OCI-LY1 (cell line): ENCODE measurements at regions not wholly inside any gene's neighbourhood (a gene's known extent, or its start where the extent isn't known, plus 50 kb on each side); places are given as distances from the start of the nearest gene placed in this dataset.

Experiments
- H2AFZ ChIP-seq: fragments of 200-600 bp; sonication (generic), shearing (Covaris generic); 2 replicates; pipeline ENCODE4 v1.6.0; 2014; ENCODE audit warnings: antibody characterized with exemption, mild to moderate bottlenecking, low read length
- H3F3A ChIP-seq: fragments of 200-600 bp; sonication (generic), shearing (Covaris generic); 2 replicates; pipeline ENCODE4 v1.6.0; 2014; ENCODE audit warnings: mild to moderate bottlenecking, antibody characterized with exemption, low read length, moderate library complexity; ENCODE audit not compliant: insufficient read depth
- H3K27ac ChIP-seq: fragments of 200-600 bp; sonication (generic); 2 replicates; pipeline ENCODE4 v1.5.1; 2014; ENCODE audit warnings: low read length, mixed run types, mild to moderate bottlenecking, low read depth; ENCODE audit not compliant: poor library complexity, severe bottlenecking
- H3K27me3 ChIP-seq: fragments of 200-600 bp; sonication (generic); 2 replicates; pipeline ENCODE4 v1.6.0; 2014; ENCODE audit warnings: antibody characterized with exemption, mild to moderate bottlenecking, low read length, moderate library complexity; ENCODE audit not compliant: insufficient read depth
- H3K36me3 ChIP-seq: fragments of 200-600 bp; sonication (generic); 2 replicates; pipeline ENCODE4 v1.6.1; 2014; ENCODE audit warnings: mild to moderate bottlenecking, antibody characterized with exemption, low read length, moderate library complexity, mixed read lengths; ENCODE audit not compliant: insufficient read depth
- H3K4me1 ChIP-seq: fragments of 200-600 bp; sonication (generic); 2 replicates; pipeline ENCODE4 v1.5.1; 2014; ENCODE audit warnings: mild to moderate bottlenecking, low read length, moderate library complexity; ENCODE audit not compliant: insufficient read depth, severe bottlenecking
- H3K4me2 ChIP-seq: fragments of 200-600 bp; sonication (generic), shearing (Covaris generic); 2 replicates; pipeline ENCODE4 v1.6.1; 2014; ENCODE audit warnings: low read length
- H3K4me3 ChIP-seq: fragments of 200-600 bp; sonication (generic); 2 replicates; pipeline ENCODE4 v1.5.1; 2014; ENCODE audit warnings: low read length, low read depth, mild to moderate bottlenecking, mixed read lengths; ENCODE audit not compliant: poor library complexity, severe bottlenecking
- H3K79me2 ChIP-seq: fragments of 200-600 bp; shearing (Covaris generic); 2 replicates; pipeline ENCODE4 v1.6.1; 2016; ENCODE audit warnings: mixed run types, low read length, mixed read lengths; ENCODE audit not compliant: insufficient read depth
- H3K9ac ChIP-seq: fragments of 200-600 bp; sonication (generic), shearing (Covaris generic); 2 replicates; pipeline ENCODE4 v1.6.1; 2014; ENCODE audit warnings: mild to moderate bottlenecking, low read length, mixed read lengths
- H3K9me2 ChIP-seq: fragments of 200-600 bp; sonication (generic), shearing (Covaris generic); 2 replicates; pipeline ENCODE4 v1.6.1; 2014; ENCODE audit warnings: low read depth, mild to moderate bottlenecking, low read length, mixed read lengths
- H3K9me3 ChIP-seq: fragments of 200-600 bp; shearing (Covaris generic); 2 replicates; pipeline ENCODE4 v1.6.1; 2014; ENCODE audit warnings: low read length, mixed read lengths
- H4K20me1 ChIP-seq: fragments of 200-600 bp; sonication (generic), shearing (Covaris generic); 2 replicates; pipeline ENCODE4 v1.6.0; 2016; ENCODE audit warnings: mild to moderate bottlenecking, low read length; ENCODE audit not compliant: insufficient read depth
- CTCF ChIP-seq: fragments of 200-600 bp; sonication (generic), shearing (Covaris generic); IDR thresholded peaks from 2 replicates; pipeline ENCODE4 v1.5.1; 2017; ENCODE audit warnings: mild to moderate bottlenecking, antibody characterized with exemption, low read length, moderate library complexity, mixed read lengths
- EZH2 ChIP-seq: fragments of 200-600 bp; sonication (generic), shearing (Covaris generic); IDR thresholded peaks from 2 replicates; pipeline ENCODE4 v1.8.0; 2017; ENCODE audit warnings: borderline replicate concordance, mixed run types, mild to moderate bottlenecking, antibody characterized with exemption, low read length, moderate library complexity, mixed read lengths

- Histone ChIP-seq H3K4me2 (no peak overlapping the region), H3F3A (no peaks in the 10 kb centered on the region), H3K4me3 (no peak overlapping the region), H3K36me3 (no peaks in the 10 kb centered on the region), H3K9me2 (no peaks in the 10 kb centered on the region), H3K27me3 (no peaks in the 10 kb centered on the region), H2AFZ (no peak overlapping the region), H3K9me3 (no peaks in the 10 kb centered on the region), H3K4me1 (no peaks in the 10 kb centered on the region), H3K9ac (no peak overlapping the region), H3K27ac (no peak overlapping the region), H4K20me1 (no peaks in the 10 kb centered on the region), H3K79me2 (no peaks in the 10 kb centered on the region)
- TF ChIP-seq EZH2 (no peak), CTCF (no peak)
Observed at GRCh38 chr12:23340351-23340750, 609.1 kb downstream of the SOX5 start.

GRCh38 chr12:23342407-23342806, 607.1 kb downstream of the SOX5 start:
- Histone ChIP-seq H3K4me2 (no peak overlapping the region), H2AFZ (no peak overlapping the region), H3K4me3 (no peak overlapping the region), H3K9me2 (no peaks in the 10 kb centered on the region), H4K20me1 (no peaks in the 10 kb centered on the region), H3K4me1 (no peaks in the 10 kb centered on the region), H3K79me2 (no peaks in the 10 kb centered on the region), H3K9ac (no peak overlapping the region), H3F3A (no peaks in the 10 kb centered on the region), H3K9me3 (no peaks in the 10 kb centered on the region), H3K36me3 (no peaks in the 10 kb centered on the region), H3K27me3 (no peaks in the 10 kb centered on the region), H3K27ac (no peak overlapping the region)
- TF ChIP-seq EZH2, result no peak
- TF ChIP-seq CTCF, result no peak

DNA sequence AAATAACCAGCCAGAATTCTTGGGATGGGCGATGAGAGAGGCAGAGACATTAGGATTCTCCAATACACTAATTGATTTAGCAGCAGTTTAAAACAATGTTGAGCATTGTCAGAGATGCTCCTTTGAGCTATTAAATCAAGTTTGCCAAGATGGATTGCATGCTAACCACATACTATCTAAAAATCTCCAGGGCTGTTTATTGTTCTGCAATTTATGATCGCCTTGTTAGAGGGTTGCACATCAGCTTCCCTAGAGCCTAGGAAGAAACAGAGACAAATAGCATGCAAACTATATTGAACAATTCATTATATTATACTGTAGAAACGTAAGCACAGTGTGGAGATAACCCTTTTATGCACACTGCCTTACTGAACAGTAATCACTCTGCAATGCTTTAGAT, 599.9 kb downstream of the SOX5 start:
- Histone ChIP-seq H3K36me3 (no peaks in the 10 kb centered on the region), H3K9me2 (no peaks in the 10 kb centered on the region), H3K27me3 (no peaks in the 10 kb centered on the region), H3K9me3 (no peaks in the 10 kb centered on the region), H4K20me1 (no peaks in the 10 kb centered on the region), H3K79me2 (no peaks in the 10 kb centered on the region), H3K4me2 (no peak overlapping the region), H3K4me3 (no peak overlapping the region), H3K27ac (no peak overlapping the region), H3F3A (no peaks in the 10 kb centered on the region), H3K4me1 (no peaks in the 10 kb centered on the region), H2AFZ (no peak overlapping the region), H3K9ac (no peak overlapping the region)
- TF ChIP-seq CTCF, result no peak
- TF ChIP-seq EZH2, result no peak
